Endometrial microvascular endothelial cells (primary cell): ENCODE measurements at regions not wholly inside any gene's neighbourhood (a gene's known extent, or its start where the extent isn't known, plus 50 kb on each side); places are given as distances from the start of the nearest gene placed in this dataset.
"Not testable (repeated sequence)": the region's sequence is repeated elsewhere in the genome, so short reads cannot be mapped to it uniquely, and the experiment has no call there.

ENCODE experiments used
- in situ Hi-C: cut with HindIII; loops from 2 replicates; pipeline ENCODE4 v1.10.0; 2017; ENCODE audit warnings: low sequenced_read_pairs, low pct_unique_long_range_greater_than_20kb; ENCODE audit errors: inconsistent ontology term

DNA sequence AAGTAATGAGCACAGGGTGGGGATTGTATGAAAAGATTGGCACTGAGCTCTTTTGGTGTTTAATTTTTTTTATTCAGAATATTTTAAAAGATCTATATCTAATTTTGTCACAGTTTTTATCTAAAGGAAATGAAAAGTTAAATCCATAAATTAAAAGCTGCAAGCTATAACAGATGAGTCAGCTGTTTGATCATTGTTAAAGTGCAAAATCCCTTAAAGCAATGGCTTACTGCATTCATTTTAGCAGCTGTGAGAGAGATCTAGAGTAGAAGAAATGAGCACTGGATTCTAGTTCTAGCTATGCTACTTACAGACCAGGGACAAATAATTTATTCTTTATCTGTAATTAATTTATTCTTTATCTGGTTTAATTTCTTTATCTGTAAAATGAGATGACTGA, 245.9 kb downstream of the CD109 start:
- in situ Hi-C loops = no loop called here

DNA sequence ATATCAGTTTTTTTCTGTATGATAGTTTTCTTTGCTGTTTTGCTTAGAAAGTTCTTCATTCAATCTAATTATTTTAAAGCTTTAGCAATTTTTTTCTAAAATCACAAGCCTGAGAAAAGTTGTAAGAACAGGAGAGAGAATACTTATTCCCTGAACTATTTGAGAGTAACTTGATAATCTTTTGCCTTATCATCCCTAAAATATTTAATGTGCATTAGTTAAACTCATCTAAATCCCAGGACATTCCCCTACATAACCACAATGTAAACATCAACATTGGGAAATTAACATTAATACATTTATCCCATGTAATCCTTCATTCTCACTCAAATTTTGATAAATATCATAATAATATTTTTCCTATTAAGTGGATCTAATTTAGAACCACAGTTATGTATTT, 241.8 kb downstream of the CD109 start:
- in situ Hi-C loops = no loop called here

DNA sequence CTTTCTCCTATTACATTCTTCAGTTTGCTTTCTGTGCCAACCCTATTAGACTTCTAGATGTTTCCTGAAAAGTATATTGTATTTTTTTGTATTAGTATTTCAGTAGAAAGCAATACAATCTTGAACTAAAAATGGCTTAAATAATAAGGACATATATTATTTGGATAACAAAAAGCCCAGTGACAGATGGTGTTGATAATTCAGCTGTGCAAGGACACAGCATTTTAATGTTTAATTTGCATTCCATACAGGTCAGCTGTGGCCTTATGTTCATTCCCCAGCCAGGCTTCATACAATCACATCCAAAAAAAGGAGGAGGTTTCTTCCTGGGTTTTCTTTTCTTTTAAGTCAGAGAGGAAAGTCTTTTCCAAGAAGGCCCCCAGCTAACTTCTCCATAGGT, 236.9 kb downstream of the CD109 start:
- in situ Hi-C loops = no loop called here

DNA sequence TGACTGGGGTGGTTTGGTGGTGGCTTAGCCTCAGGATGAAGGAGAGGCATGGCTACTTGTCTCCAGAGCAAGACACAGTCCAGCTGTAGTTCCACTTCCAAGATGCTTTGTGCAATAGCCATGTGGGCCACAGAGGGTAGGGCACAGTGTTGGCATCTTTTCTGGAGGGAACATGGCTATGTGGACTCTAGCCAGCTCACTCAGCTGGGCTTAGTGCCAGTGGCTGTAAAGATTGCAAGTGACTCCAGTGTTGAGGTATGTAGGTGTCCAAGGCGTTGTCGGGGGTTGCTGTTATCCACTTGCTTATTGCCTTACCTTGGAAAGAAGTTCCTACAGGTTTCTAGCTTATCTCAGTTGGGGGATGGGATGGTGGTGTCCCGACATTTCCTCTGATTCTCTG, 233.4 kb downstream of the CD109 start:
- in situ Hi-C loops = no loop called here

DNA sequence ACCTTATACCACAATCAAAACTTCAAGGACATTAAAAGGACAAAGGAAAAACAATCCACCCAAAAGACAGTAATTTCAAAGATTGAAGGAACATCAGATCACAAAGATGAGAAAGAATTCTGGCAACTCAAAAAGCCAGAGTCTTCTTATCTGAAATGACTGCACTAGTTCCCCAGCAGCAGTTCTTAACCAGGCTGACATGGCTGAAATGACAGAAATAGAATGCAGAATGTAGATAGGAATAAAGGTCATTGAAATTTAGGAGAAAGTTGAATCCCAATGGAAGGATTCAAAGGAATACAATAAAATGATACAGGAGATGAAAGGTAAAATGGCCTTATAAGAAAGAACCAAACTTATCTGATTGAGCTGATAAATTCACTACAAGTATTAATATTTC, 231.4 kb downstream of the CD109 start:
- in situ Hi-C loops = no loop called here

- in situ Hi-C loops = not testable (repeated sequence)
Measured at GRCh38 chr6:73925703-73926102, 229.7 kb downstream of the CD109 start.

GRCh38 chr6:73923905-73924485, 228.0 kb downstream of the CD109 start:
- in situ Hi-C loops = no loop called here

GRCh38 chr6:73903155-73903554, 207.2 kb downstream of the CD109 start:
- in situ Hi-C loops = no loop called here

GRCh38 chr6:73901986-73902385, 206.0 kb downstream of the CD109 start:
- in situ Hi-C loops = no loop called here

GRCh38 chr6:73901311-73901710, 205.3 kb downstream of the CD109 start:
- in situ Hi-C loops = no loop called here

GRCh38 chr6:73898599-73898998, 202.6 kb downstream of the CD109 start:
- in situ Hi-C loops = no loop called here

GRCh38 chr6:73893696-73894095, 197.7 kb downstream of the CD109 start:
- in situ Hi-C loops = no loop called here

- in situ Hi-C loops = no loop called here
Measured at GRCh38 chr6:73888050-73888449, 192.0 kb downstream of the CD109 start.

DNA sequence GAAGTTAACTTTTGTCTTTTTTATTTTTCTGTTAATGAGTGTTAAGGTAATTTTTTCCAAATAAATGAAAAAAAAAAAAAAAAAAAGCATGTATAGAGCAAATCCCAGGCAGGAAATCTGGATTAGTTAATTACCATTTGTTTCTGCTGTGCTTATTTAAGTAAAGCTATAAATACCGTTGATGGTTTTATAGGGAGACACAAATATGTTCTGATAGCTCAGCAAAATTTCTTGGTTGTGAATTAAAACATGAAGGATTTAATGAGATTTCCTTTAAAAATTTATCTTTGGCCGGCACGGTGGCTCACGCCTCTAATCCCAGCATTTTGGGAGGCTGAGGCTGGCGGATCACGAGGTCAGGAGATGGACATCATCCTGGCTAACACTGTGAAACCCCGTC, 189.4 kb downstream of the CD109 start:
- in situ Hi-C loops = no loop called here

DNA sequence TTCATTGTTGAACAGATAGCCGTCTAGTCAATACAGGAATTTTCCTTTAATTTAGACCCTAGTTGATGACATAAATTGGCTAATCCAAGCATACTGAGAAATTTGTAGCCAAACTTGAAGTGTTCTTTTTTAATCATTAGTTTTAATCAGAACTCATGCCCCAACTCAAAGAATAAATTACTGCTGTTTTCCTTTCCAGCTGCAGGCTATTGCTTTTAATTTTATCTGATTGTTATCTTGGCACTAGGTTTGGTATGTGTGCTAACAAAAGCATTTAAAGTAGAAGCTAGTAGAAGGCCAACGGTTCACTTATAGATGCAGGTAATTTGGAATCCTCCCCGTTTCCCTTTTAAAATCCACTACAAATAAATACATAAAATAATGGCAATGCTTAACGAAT, 188.5 kb downstream of the CD109 start:
- in situ Hi-C loops = no loop called here

GRCh38 chr6:73879501-73880293, 183.7 kb downstream of the CD109 start:
- in situ Hi-C loops = no loop called here

GRCh38 chr6:73878403-73878802, 182.4 kb downstream of the CD109 start:
- in situ Hi-C loops = no loop called here
